ENCODE measurements at regions not wholly inside any gene's neighbourhood (a gene's known extent, or its start where the extent isn't known, plus 50 kb on each side); places are given as distances from the start of the nearest gene placed in this dataset.

GRCh38 chr3:118802325-118803095, 232.1 kb downstream of the IGSF11 start:
- no peak for TF ChIP-seq CTCF (IDR thresholded peaks at IDR 0.05)

- no peak for TF ChIP-seq CTCF (IDR thresholded peaks at IDR 0.05)
Measured at GRCh38 chr3:118803096-118803476, 231.6 kb downstream of the IGSF11 start.

GRCh38 chr3:118805007-118805406, 229.6 kb downstream of the IGSF11 start:
- TF ChIP-seq CTCF (IDR thresholded peaks at IDR 0.05), result no peak

GRCh38 chr3:118806423-118806822, 228.2 kb downstream of the IGSF11 start:
- no peak for TF ChIP-seq CTCF (IDR thresholded peaks at IDR 0.05)

GRCh38 chr3:118808723-118809122, 225.9 kb downstream of the IGSF11 start:
- no peak for TF ChIP-seq CTCF (IDR thresholded peaks at IDR 0.05)

GRCh38 chr3:118809696-118810498, 224.7 kb downstream of the IGSF11 start:
- no peak for TF ChIP-seq CTCF (IDR thresholded peaks at IDR 0.05)

GRCh38 chr3:118810499-118811035, 224.1 kb downstream of the IGSF11 start:
- TF ChIP-seq CTCF (IDR thresholded peaks at IDR 0.05), result no peak

Measured in LNCAP (cell line).